LNCaP clone FGC (cell line): ENCODE measurements at regions not wholly inside any gene's neighbourhood (a gene's known extent, or its start where the extent isn't known, plus 50 kb on each side); places are given as distances from the start of the nearest gene placed in this dataset.
"Not testable (repeated sequence)": the region's sequence is repeated elsewhere in the genome, so short reads cannot be mapped to it uniquely, and the experiment has no call there.

ENCODE experiments used
- DNase-seq: peaks from one replicate; pipeline ENCODE4 v3.0.0-alpha.2; 2011; ENCODE audit warnings: low read depth
- H3K4me3 ChIP-seq: 2 replicates; pipeline ENCODE4 v1.5.1; 2011; ENCODE audit warnings: mild to moderate bottlenecking, low read depth, low read length, control low read depth
- CTCF ChIP-seq: IDR thresholded peaks from 2 replicates; pipeline ENCODE4 v1.5.1; 2012; ENCODE audit warnings: mild to moderate bottlenecking; ENCODE audit not compliant: control insufficient read depth, insufficient read depth; ENCODE audit errors: extremely low read depth

DNA sequence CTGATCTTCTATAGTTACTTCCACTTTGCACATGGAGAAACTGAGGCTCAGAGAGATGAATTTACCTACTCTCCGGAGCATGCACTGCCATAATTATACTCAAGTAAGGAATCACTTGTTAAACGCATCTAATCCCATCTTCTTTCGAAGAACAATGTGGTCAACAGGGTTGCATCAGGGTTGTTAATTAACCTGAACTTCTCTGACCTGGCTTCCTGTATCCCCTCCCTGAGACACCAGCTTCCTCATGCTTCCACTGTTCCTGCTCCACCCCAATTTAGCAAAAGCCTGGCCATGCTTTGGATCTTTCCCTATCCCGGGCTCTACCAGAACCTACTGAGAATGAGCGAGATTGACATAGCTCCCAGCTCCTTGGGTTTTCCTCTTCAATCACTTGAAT lies 136.7 kb downstream of the SMIM20 start:
- DNase-seq = no peak
- TF ChIP-seq CTCF = no peak
- no peak overlapping the region for H3K4me3 ChIP-seq

DNA sequence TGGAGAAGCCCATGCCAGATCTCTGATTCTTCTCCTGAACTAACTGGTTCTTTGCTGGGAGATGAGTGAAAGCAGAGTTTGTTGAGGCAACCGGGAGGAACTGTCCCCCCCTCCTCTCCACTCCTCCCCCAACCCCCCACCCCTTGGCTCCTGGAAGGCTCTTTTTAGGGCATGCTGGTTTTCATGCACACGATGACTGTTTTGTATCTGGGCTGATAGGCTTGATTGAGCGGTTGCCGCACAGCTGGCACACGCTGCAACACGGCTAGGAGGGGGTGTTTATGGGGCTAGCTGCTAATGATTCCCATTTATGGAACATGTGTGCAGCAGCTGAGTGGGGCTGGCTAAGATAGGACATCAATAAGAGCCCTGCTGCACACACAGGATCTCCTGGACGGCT lies 137.2 kb downstream of the SMIM20 start:
- H3K4me3 ChIP-seq = no peak overlapping the region
- no peak for TF ChIP-seq CTCF
- DNase-seq = no peak

- no peak overlapping the region for H3K4me3 ChIP-seq
- TF ChIP-seq CTCF = no peak
- DNase-seq = no peak
Measured at GRCh38 chr4:26052663-26053541, 138.9 kb downstream of the SMIM20 start.

DNA sequence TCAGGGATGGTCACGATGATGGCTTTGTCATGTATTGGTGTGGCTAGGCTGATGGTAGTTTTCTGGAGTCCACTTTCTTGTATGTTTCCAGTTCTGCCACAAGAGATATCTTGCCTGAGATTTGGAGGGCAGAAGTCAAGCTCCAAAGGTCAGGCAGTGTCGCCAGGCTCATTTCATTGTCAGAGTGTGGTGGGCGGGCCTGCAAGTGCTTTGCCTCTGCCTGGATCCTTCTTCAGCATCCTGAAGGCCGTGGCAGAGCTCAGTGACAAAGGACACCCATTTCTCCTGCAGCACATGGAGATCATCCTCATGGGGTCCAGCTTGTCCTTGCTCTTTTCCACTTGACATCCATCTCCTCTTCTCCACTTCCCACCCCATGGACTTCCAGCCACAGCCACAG lies 139.7 kb downstream of the SMIM20 start:
- no peak for TF ChIP-seq CTCF
- no peak for DNase-seq
- H3K4me3 ChIP-seq = no peak overlapping the region

DNA sequence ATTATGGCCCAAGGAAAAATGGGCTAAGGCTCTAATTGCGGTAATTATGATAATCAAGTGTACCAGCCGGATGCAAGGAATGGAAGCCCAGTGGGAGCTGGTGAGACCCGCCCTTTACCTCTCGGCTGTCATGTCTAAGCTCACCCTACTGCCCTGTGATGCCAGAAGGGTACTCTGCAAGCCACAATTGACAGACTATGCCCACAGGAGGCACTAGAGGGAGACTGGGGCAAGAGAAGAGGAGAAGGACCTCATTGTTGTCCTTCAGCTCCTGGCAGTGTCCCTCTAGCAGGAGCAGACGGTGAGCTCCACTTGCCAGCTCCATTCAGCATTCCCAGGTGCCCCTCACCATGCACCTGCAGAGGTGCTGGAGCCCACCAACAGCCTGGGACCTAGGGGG lies 141.8 kb downstream of the SMIM20 start:
- no peak overlapping the region for H3K4me3 ChIP-seq
- DNase-seq = no peak
- TF ChIP-seq CTCF = no peak

GRCh38 chr4:26056406-26056805 lies 142.4 kb downstream of the SMIM20 start:
- H3K4me3 ChIP-seq = no peak overlapping the region
- no peak for TF ChIP-seq CTCF
- DNase-seq = no peak

DNA sequence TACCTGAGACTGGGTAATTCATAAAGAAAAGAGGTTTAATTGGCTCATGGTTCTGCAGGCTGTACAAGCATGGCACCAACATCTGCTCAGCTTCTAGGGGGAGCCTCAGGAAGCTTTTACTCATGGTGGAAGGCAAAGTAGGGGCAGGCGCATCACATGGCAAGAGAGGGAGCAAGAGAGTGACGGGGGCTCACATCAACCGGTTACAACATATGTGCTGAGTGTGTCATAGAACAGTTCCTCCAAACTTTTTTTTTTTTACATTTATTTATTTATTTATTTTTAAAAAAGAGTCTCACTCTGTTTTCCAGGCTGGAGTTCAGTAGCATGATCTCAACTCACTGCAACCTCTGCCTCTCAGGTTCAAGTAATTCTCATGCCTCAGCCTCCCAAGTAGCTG lies 143.8 kb downstream of the SMIM20 start:
- not testable (repeated sequence) for DNase-seq, H3K4me3 ChIP-seq
